CD4-positive, alpha-beta T cell (primary cell): ENCODE measurements at regions not wholly inside any gene's neighbourhood (a gene's known extent, or its start where the extent isn't known, plus 50 kb on each side); places are given as distances from the start of the nearest gene placed in this dataset.

ENCODE experiments used
- ATAC-seq: fragments of 200-7000 bp; cut with Tn5 transposase; one replicate; pipeline ENCODE4 v1.10.0; 2022; ENCODE audit warnings: mild to moderate bottlenecking; ENCODE audit not compliant: poor library complexity
- CTCF ChIA-PET: fragments of 350-600 bp; sonication (Branson Sonifier 250); formaldehyde crosslinking; loops from one replicate; lab custom pipeline; 2021; ENCODE audit warnings: antibody characterized with exemption, inconsistent platforms; lab: Charles Lee
- POLR2A ChIA-PET: fragments of 350-600 bp; sonication (Branson Sonifier 250); formaldehyde crosslinking; loops from one replicate; lab custom pipeline; 2021; ENCODE audit warnings: antibody characterized with exemption, inconsistent platforms; lab: Charles Lee
- DNase-seq, 14 experiments: peaks; one replicate each; pipeline ENCODE4 v3.0.0-alpha.2; 2013 to 2020; ENCODE audit warnings: mixed read lengths in 2 of 14
- H3K27ac ChIP-seq, 2 donors: one replicate each; pipeline versions ENCODE4 v1.5.1 to v1.7.0; 2013; ENCODE audit warnings: low read length in 2 of 2, low read depth in 1 of 2, mild to moderate bottlenecking in 1 of 2
- H3K27me3 ChIP-seq, 2 experiments: 1 replicate in 1 of 2; 2 replicates in 1 of 2; pipeline versions ENCODE4 v1.6.1 to v1.7.0; 2013; ENCODE audit warnings: low read length in 2 of 2, control low read depth in 1 of 2, mild to moderate bottlenecking in 1 of 2, moderate library complexity in 1 of 2; ENCODE audit not compliant: insufficient read depth in 2 of 2, control insufficient read depth in 1 of 2
- H3K36me3 ChIP-seq: one replicate; pipeline ENCODE4 v1.6.1; 2013; ENCODE audit warnings: low read length, control low read depth; ENCODE audit not compliant: insufficient read depth
- H3K4me1 ChIP-seq: one replicate; pipeline ENCODE4 v1.6.1; 2013; ENCODE audit warnings: low read length, control low read depth; ENCODE audit not compliant: insufficient read depth
- H3K4me3 ChIP-seq: one replicate; pipeline ENCODE4 v1.5.1; 2013; ENCODE audit warnings: mild to moderate bottlenecking, low read length, moderate library complexity
- H3K9me3 ChIP-seq, 2 experiments: 1 replicate in 1 of 2; 2 replicates in 1 of 2; pipeline versions ENCODE4 v1.6.1 to v1.7.0; 2013; ENCODE audit warnings: low read length in 2 of 2, mild to moderate bottlenecking in 2 of 2, control low read depth in 1 of 2, moderate library complexity in 1 of 2; ENCODE audit not compliant: control insufficient read depth in 1 of 2, insufficient read depth in 1 of 2
- H3K27ac Mint-ChIP-seq: one replicate; pipeline ENCODE4 v1.8.0; 2020; ENCODE audit warnings: mixed read lengths
- H3K27me3 Mint-ChIP-seq: one replicate; pipeline ENCODE4 v1.8.0; 2021; ENCODE audit warnings: mixed read lengths
- H3K36me3 Mint-ChIP-seq: one replicate; pipeline ENCODE4 v1.8.0; 2021; ENCODE audit warnings: low read depth, mixed read lengths
- H3K4me1 Mint-ChIP-seq: one replicate; pipeline ENCODE4 v1.8.0; 2021; ENCODE audit warnings: low read depth, mixed read lengths
- H3K4me3 Mint-ChIP-seq: one replicate; pipeline ENCODE4 v1.8.0; 2020; ENCODE audit warnings: mild to moderate bottlenecking, mixed read lengths
- H3K9me3 Mint-ChIP-seq: one replicate; pipeline ENCODE4 v1.8.0; 2020; ENCODE audit warnings: mixed read lengths
- intact Hi-C, 2 experiments: fragments of 100-400 bp; cut with DNase I in 1 of 2; cut with micrococcal nuclease in 1 of 2; formaldehyde crosslinking; loops; one replicate each; pipeline versions ENCODE4 v1.15.1 to v1.9.0; 2023 to 2025; cut with DNase I, micrococcal nuclease
- TF ChIP-seq, protein P1 (sequence below): fragments of 200-600 bp; IDR thresholded peaks from one replicate; pipeline ENCODE4 v1.8.0; 2022; ENCODE audit warnings: antibody characterized with exemption, mild to moderate bottlenecking

DNA sequence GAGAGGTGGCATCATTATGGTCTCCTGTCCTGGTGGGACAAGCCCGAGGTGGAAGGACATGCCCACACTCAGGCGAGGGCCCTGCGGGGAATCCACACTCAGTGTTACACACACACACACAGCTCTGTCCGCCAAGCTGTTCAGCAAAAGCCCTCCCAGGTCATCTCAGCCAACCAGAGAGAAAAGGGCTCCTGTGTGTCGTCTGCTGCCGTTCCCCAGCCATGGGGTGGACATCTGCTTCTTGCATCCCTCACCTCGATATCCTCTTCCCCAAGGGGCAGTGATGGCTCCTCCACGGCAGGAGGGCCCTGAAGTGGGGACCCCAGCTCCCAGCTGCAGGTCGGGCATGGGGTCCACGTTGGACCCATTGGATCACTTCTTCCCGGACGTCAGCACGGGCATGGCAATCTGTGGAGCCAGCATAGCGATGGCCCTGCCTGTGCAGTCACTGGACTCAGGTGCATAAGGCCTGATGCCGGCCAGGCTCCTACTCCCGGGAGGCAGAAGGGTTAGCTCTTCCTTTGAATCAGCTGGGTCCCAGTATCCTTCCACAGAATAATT is 290.1 kb downstream of the C16orf95 start:
- ChIA-PET CTCF (no interaction called here), POLR2A (no interaction called here)
- Histone ChIP-seq H3K4me1 (no peaks in the 10 kb centered on the region), H3K9me3 (peaks cover 0 to 35% of the 10 kb centered on the region in 2 experiments), H3K27me3 (no peaks in the 10 kb centered on the region), H3K4me3 (no peak overlapping the region), H3K27ac (no peak overlapping the region), H3K36me3 (no peaks in the 10 kb centered on the region)
- no peaks in the 10 kb centered on the region for H3K4me1 Mint-ChIP-seq
- ATAC-seq (no peak), DNase-seq (no peak)
- TF ChIP-seq, protein P1, sequence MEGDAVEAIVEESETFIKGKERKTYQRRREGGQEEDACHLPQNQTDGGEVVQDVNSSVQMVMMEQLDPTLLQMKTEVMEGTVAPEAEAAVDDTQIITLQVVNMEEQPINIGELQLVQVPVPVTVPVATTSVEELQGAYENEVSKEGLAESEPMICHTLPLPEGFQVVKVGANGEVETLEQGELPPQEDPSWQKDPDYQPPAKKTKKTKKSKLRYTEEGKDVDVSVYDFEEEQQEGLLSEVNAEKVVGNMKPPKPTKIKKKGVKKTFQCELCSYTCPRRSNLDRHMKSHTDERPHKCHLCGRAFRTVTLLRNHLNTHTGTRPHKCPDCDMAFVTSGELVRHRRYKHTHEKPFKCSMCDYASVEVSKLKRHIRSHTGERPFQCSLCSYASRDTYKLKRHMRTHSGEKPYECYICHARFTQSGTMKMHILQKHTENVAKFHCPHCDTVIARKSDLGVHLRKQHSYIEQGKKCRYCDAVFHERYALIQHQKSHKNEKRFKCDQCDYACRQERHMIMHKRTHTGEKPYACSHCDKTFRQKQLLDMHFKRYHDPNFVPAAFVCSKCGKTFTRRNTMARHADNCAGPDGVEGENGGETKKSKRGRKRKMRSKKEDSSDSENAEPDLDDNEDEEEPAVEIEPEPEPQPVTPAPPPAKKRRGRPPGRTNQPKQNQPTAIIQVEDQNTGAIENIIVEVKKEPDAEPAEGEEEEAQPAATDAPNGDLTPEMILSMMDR: no peak
- no peaks in the 10 kb centered on the region for H3K9me3 Mint-ChIP-seq
- H3K27me3 Mint-ChIP-seq: peaks cover 4% of the 10 kb centered on the region
- H3K4me3 Mint-ChIP-seq: no peak overlapping the region
- intact Hi-C loops: no loop called here
- no peaks in the 10 kb centered on the region for H3K36me3 Mint-ChIP-seq
- no peak overlapping the region for H3K27ac Mint-ChIP-seq

DNA sequence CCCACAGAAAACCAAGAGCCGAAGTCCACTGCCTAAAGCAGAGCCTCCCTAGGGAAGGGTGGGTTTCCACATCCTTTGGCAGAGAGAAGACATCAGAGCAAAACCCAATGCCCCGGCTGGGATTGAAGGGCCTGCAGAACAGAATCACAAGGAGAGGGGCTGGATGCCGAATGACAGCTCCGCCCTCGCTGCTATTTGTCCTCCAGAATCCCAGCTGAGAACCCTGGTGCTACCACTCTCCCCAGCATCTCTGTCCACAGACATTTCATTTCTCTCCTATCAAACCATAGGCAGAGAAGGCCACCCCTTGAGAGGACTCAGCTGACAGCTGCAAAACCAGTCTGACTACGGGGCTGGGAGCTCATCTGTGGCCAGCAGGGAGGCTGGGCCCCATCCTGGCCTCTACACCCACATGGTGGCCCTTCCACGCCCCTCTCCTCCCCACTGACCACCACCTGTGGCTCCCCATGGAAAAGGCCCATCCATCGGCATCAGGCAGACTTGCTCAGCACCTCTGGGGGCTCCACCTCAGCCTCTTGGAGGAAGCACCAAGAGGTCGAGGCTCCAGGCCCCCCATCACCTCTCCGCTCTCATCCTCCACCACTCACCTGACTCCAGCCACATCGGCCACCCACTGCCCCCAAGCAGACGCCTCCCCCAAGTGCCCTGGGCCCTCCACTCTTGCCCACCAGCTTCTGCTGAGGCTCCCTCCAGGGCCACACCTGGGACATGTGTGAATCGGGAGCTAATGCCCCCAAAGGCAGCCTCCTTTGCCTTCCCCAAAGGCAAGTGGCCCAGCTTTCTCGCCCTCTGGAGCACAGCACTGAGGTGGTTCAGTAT is 288.5 kb downstream of the C16orf95 start:
- H3K4me1 ChIP-seq: no peaks in the 10 kb centered on the region
- no peaks in the 10 kb centered on the region for H3K36me3 ChIP-seq
- TF ChIP-seq, protein P1: no peak

DNA sequence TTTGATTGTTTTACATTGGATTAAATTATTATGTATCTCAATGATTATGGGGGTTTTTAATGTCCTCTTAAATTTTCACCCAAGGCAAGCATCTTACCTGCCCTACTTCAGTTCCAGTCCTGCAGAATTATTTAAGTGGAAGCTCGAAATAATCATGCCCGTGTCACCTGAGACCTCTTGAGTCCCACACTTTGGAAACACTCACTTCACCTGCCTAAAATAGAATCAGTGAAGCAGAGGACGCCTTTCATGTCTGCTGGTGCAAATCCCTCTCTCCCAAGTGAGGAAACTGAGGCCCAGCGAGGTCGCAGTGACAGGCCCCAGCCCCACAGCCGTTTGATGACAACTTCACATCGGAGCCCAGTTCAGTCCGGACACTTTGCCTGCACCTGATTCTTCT is 284.6 kb downstream of the C16orf95 start:
- Mint-ChIP-seq H3K4me3 (no peak overlapping the region), H3K9me3 (no peaks in the 10 kb centered on the region), H3K36me3 (no peaks in the 10 kb centered on the region), H3K4me1 (no peaks in the 10 kb centered on the region), H3K27me3 (peaks cover 6% of the 10 kb centered on the region), H3K27ac (no peak overlapping the region)
- POLR2A ChIA-PET: no interaction called here
- no peak overlapping the region for H3K4me3 ChIP-seq
- no peak overlapping the region for H3K27ac ChIP-seq
- ATAC-seq (no peak), DNase-seq (no peak)
- no peaks in the 10 kb centered on the region for H3K27me3 ChIP-seq
- CTCF ChIA-PET: no interaction called here
- intact Hi-C loops: no loop called here
- peaks cover 0 to 43% of the 10 kb centered on the region in 2 experiments for H3K9me3 ChIP-seq
- no peaks in the 10 kb centered on the region for H3K4me1 ChIP-seq
- TF ChIP-seq, protein P1: no peak
- H3K36me3 ChIP-seq: no peaks in the 10 kb centered on the region

More for the DNA sequence above, 288.5 kb downstream of the C16orf95 start:
- H3K36me3 Mint-ChIP-seq: no peaks in the 10 kb centered on the region
- POLR2A ChIA-PET: no interaction called here
- Histone ChIP-seq H3K27ac (no peak overlapping the region), H3K9me3 (peaks cover 0 to 45% of the 10 kb centered on the region in 2 experiments), H3K27me3 (no peaks in the 10 kb centered on the region), H3K4me3 (no peak overlapping the region)
- H3K9me3 Mint-ChIP-seq: no peaks in the 10 kb centered on the region
- H3K4me3 Mint-ChIP-seq: no peak overlapping the region
- intact Hi-C loops: no loop called here
- no peak overlapping the region for H3K27ac Mint-ChIP-seq
- CTCF ChIA-PET: no interaction called here
- no peak for ATAC-seq
- no peak for DNase-seq
- no peaks in the 10 kb centered on the region for H3K4me1 Mint-ChIP-seq
- peaks cover 6% of the 10 kb centered on the region for H3K27me3 Mint-ChIP-seq
